ENCODE measurements at regions not wholly inside any gene's neighbourhood (a gene's known extent, or its start where the extent isn't known, plus 50 kb on each side); places are given as distances from the start of the nearest gene placed in this dataset.

DNA sequence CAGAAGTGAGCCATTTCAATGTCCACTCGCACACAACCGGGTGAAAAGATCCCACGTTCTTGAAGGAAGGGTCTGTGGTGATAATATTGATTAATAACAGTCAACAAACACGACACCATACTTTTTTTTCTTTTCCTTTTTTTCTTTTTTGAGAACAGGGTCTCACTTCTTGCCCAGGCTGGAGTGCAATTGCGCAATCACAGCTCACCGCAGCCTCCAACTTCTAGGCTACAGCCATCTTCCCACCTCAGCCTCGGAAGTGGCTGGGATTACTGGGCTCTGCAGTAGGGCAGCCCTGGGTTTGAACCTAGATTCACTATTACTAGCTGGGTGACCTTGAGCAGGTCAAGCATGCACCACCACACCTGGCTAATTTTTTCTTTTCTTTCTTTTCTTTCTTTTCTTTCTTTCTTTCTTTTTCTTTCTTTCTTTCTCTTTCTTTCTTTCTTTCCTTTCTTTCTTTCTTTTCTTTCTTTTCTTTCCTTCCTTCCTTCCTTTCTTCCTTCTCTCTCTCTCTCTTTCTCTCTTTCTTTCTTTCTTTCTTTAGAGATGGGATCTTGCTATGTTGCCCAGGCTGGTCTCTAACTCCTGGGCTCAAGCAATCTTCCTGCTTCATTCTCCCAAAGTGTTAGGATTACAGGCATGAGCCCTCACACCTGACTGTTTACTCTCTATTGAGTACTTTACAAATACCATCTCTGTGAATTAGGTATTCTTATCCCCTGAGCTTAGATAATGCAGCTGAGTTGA is 123.9 kb downstream of the SNX5 start:
- peak; percentile 14 for TF ChIP-seq CTCF (IDR thresholded peaks at IDR 0.05)
- no peak for TF ChIP-seq EZH2 (IDR thresholded peaks at IDR 0.05; ENCODE audit: borderline replicate concordance, insufficient read depth, low read depth, low read length, poor library complexity, severe bottlenecking)
